ENCODE measurements at regions not wholly inside any gene's neighbourhood (a gene's known extent, or its start where the extent isn't known, plus 50 kb on each side); places are given as distances from the start of the nearest gene placed in this dataset.

GRCh38 chr1:14297356-14297755, 301.1 kb upstream of the KAZN start:
- no peak for TF ChIP-seq CTCF (IDR thresholded peaks at IDR 0.05)

- no peak for TF ChIP-seq CTCF (IDR thresholded peaks at IDR 0.05)
Measured at GRCh38 chr1:14298806-14299205, 299.7 kb upstream of the KAZN start.

GRCh38 chr1:14300991-14301703, 297.3 kb upstream of the KAZN start:
- no peak for TF ChIP-seq CTCF (IDR thresholded peaks at IDR 0.05)

- no peak for TF ChIP-seq CTCF (IDR thresholded peaks at IDR 0.05)
Measured at GRCh38 chr1:14301704-14302024, 296.8 kb upstream of the KAZN start.

- no peak for TF ChIP-seq CTCF (IDR thresholded peaks at IDR 0.05)
Measured at GRCh38 chr1:14302025-14302424, 296.5 kb upstream of the KAZN start.

- TF ChIP-seq CTCF (IDR thresholded peaks at IDR 0.05), result no peak
Measured at GRCh38 chr1:14303011-14303410, 295.5 kb upstream of the KAZN start.

GRCh38 chr1:14304381-14304865, 294.1 kb upstream of the KAZN start:
- no peak for TF ChIP-seq CTCF (IDR thresholded peaks at IDR 0.05)

- TF ChIP-seq CTCF (IDR thresholded peaks at IDR 0.05), result no peak
Measured at GRCh38 chr1:14308460-14308859, 290.0 kb upstream of the KAZN start.

Data from LNCAP (cell line).